ENCODE measurements at regions not wholly inside any gene's neighbourhood (a gene's known extent, or its start where the extent isn't known, plus 50 kb on each side); places are given as distances from the start of the nearest gene placed in this dataset.
"Not testable (repeated sequence)": the region's sequence is repeated elsewhere in the genome, so short reads cannot be mapped to it uniquely, and the experiment has no call there.

DNA sequence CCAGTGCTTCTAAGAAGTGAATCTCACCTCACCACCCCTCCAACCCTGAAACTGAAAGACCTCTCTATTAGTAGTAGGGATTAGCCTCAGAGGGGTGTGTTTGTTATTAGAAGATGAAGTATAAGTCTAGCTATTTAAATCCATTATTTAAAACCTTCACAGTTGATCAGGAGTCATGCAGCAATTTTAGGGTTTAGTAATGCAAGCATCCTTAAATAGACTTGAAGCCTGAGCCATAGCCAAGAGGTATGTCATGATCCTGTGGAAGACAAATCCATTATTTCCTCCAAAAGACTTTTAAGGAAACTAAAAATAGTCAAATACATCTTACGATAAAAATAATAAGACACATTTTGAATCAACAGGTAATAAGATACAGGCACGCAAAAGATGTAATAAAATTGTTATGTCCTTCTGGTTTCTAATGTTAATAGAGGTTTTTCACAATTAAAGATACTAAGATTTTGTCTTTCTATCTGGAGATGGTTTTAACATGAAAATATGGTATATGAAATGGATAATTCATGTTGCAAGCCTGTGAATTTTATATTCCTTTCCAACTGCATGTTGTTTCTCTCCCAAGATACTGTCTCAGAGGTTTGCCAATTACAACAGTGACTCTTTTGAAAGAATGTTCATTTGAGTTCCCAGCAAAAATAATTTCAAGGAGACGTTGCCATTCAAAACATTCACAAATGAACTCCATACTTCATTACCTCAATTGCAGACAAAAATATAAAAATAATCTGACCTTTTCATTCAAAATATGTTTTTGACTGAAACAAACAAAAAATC lies 68.0 kb downstream of the LUZP4 start:
- Histone ChIP-seq H3K4me1 (ENCODE audit: low read depth, poor library complexity, severe bottlenecking) (peaks cover 16% of the 10 kb centered on the region), H3K4me2 (peak overlapping the region; percentile 29; the same call in 1 of the 2 replicates), H3K36me3 (ENCODE audit: insufficient read depth) (no peaks in the 10 kb centered on the region), H3K27me3 (ENCODE audit: insufficient read depth, low read depth) (no peaks in the 10 kb centered on the region), H2AFZ (ENCODE audit: low read depth) (no peak overlapping the region), H4K20me1 (ENCODE audit: insufficient read depth) (no peaks in the 10 kb centered on the region), H3K4me3 (IDR thresholded peaks at IDR 0.05; ENCODE audit: insufficient read depth, low read depth, low read length) (no peak overlapping the region), H3K79me2 (ENCODE audit: insufficient read depth, low read depth) (no peaks in the 10 kb centered on the region), H3K9ac (no peak overlapping the region), H3K27ac (no peak overlapping the region)
- TF ChIP-seq, protein P1, sequence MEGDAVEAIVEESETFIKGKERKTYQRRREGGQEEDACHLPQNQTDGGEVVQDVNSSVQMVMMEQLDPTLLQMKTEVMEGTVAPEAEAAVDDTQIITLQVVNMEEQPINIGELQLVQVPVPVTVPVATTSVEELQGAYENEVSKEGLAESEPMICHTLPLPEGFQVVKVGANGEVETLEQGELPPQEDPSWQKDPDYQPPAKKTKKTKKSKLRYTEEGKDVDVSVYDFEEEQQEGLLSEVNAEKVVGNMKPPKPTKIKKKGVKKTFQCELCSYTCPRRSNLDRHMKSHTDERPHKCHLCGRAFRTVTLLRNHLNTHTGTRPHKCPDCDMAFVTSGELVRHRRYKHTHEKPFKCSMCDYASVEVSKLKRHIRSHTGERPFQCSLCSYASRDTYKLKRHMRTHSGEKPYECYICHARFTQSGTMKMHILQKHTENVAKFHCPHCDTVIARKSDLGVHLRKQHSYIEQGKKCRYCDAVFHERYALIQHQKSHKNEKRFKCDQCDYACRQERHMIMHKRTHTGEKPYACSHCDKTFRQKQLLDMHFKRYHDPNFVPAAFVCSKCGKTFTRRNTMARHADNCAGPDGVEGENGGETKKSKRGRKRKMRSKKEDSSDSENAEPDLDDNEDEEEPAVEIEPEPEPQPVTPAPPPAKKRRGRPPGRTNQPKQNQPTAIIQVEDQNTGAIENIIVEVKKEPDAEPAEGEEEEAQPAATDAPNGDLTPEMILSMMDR (conservative IDR thresholded peaks at IDR 0.05; ENCODE audit: low read depth, low read length): no peak

DNA sequence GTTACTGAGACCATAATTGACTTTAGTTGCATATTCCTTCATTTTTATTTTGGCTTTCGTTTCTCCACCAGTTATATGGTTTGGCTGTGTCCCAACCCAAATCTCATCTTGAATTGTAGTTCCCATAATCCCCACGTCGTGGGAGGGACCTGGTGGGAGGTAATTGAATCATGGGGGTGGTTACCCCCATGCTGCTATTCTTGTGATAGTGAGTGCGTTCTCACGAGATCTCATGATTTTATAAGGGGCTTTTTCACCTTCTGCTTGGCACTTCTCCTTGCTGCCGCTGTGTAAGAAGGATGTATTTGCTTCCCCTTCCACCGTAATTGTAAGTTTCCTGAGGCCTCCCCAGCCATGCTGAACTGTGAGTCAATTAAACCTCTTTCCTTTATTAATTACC lies 70.0 kb downstream of the LUZP4 start:
- not testable (repeated sequence) for H3K27me3 ChIP-seq (ENCODE audit: insufficient read depth, low read depth); H3K36me3 ChIP-seq (ENCODE audit: insufficient read depth); H3K4me3 ChIP-seq (IDR thresholded peaks at IDR 0.05; ENCODE audit: insufficient read depth, low read depth, low read length); H3K79me2 ChIP-seq (ENCODE audit: insufficient read depth, low read depth); H4K20me1 ChIP-seq (ENCODE audit: insufficient read depth); H3K9ac ChIP-seq; H3K4me2 ChIP-seq; H3K27ac ChIP-seq; H2AFZ ChIP-seq (ENCODE audit: low read depth)
- peaks cover 16% of the 10 kb centered on the region for H3K4me1 ChIP-seq (ENCODE audit: low read depth, poor library complexity, severe bottlenecking)

DNA sequence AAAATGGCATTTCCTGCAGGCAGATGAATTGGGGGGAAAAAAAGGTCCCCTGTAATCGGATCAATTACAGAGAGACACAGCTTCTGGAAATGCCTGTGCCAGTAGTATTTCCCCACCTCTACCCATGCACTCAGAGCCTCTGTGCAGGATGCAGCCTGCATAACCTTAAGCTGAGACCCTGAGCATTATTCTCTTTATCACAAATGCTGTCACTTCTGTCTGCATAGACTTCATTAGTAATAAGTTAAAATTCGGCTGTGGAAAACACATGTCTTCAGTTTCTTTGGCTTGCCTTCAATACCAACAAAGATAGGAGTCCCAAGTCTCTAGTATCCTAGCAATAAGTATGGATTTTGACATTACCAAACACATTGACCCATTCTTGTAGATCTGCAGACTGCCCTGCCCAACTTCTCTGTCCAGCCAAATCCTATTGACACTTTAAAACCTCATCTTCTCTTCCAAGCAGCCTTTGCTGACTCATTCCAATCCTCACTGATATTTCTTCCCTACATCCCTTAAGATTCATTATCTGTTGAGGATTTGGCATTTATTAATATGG lies 70.8 kb downstream of the LUZP4 start:
- Histone ChIP-seq H2AFZ (ENCODE audit: low read depth) (no peak overlapping the region), H3K36me3 (ENCODE audit: insufficient read depth) (no peaks in the 10 kb centered on the region), H3K4me1 (ENCODE audit: low read depth, poor library complexity, severe bottlenecking) (peaks cover 16% of the 10 kb centered on the region), H3K4me2 (no peak overlapping the region), H4K20me1 (ENCODE audit: insufficient read depth) (no peaks in the 10 kb centered on the region), H3K4me3 (IDR thresholded peaks at IDR 0.05; ENCODE audit: insufficient read depth, low read depth, low read length) (no peak overlapping the region), H3K27me3 (ENCODE audit: insufficient read depth, low read depth) (no peaks in the 10 kb centered on the region), H3K27ac (no peak overlapping the region), H3K9ac (no peak overlapping the region), H3K79me2 (ENCODE audit: insufficient read depth, low read depth) (no peaks in the 10 kb centered on the region)
- TF ChIP-seq, protein P1 (conservative IDR thresholded peaks at IDR 0.05; ENCODE audit: low read depth, low read length): no peak

DNA sequence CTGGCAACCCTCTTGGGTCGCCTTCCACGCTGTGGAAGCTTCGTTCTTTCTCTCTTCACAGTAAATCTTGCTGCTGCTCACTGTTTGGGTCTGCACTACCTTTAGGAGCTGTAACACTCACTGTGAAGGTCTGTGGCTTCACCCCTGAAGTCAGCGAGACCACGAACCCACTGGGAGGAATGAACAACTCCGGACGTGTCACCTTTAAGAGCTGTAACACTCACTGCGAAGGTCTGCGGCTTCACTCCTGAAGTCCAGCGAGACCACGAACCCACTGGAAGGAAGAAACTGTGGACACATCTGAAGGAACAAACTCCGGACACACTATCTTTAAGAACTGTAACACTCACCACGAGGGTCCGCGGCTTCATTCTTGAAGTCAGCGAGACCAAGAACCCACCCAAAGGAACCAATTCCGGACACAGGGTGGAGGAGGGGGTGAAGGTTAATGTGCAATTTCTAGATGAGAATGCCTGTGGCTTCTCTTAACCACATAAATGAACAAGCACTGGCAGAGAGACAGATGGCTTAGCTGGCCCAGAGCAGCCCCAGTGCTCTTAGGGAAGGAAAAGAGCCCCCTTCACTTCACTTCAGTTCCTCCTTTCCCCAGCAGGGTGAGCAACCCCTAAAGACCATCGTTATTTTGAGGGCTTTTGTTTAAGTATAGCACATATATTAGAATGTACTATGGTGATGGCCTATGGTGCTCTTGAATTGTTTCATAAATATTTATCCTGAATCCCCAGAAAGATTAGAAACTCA lies 73.0 kb downstream of the LUZP4 start:
- H3K79me2 ChIP-seq (ENCODE audit: insufficient read depth, low read depth): no peaks in the 10 kb centered on the region
- H2AFZ ChIP-seq (ENCODE audit: low read depth): no peak overlapping the region
- no peak overlapping the region for H3K27ac ChIP-seq
- H3K4me2 ChIP-seq: no peak overlapping the region
- H3K4me1 ChIP-seq (ENCODE audit: low read depth, poor library complexity, severe bottlenecking): peaks cover 11% of the 10 kb centered on the region
- H3K9ac ChIP-seq: no peak overlapping the region
- no peaks in the 10 kb centered on the region for H4K20me1 ChIP-seq (ENCODE audit: insufficient read depth)
- no peaks in the 10 kb centered on the region for H3K36me3 ChIP-seq (ENCODE audit: insufficient read depth)
- TF ChIP-seq, protein P1 (conservative IDR thresholded peaks at IDR 0.05; ENCODE audit: low read depth, low read length): no peak; the same call in 1 of the 2 replicates
- no peaks in the 10 kb centered on the region for H3K27me3 ChIP-seq (ENCODE audit: insufficient read depth, low read depth)
- no peak overlapping the region for H3K4me3 ChIP-seq (IDR thresholded peaks at IDR 0.05; ENCODE audit: insufficient read depth, low read depth, low read length)
